HepG2 (cell line): ENCODE measurements at regions not wholly inside any gene's neighbourhood (a gene's known extent, or its start where the extent isn't known, plus 50 kb on each side); places are given as distances from the start of the nearest gene placed in this dataset.
A peak's percentile ranks its signal among the peaks of the same experiment; 100 is the strongest.

ENCODE experiments used
- ATAC-seq: fragments of 200-7000 bp; cut with Tn5 transposase; 3 replicates; pipeline ENCODE4 v1.9.1; 2020; ENCODE audit warnings: mild to moderate bottlenecking, moderate library complexity
- BruUV-seq: library from RNA; stranded (reverse); fragments of 400-500 nt; replicated peaks from 2 replicates; lab custom pipeline; 2021; lab: Mats Ljungman, UMichigan
- CTCF ChIA-PET: fragments of 300-600 bp; formaldehyde crosslinking; extraction: SDS; loops from one replicate; lab custom pipeline; 2021; ENCODE audit warnings: low total read pairs, inconsistent platforms, low intra/inter-chr PET ratio; lab: Yijun Ruan, JAX
- POLR2A ChIA-PET: fragments of 350-600 bp; sonication (Branson Sonifier 250); formaldehyde crosslinking; loops from one replicate; lab custom pipeline; 2020; ENCODE audit warnings: antibody characterized with exemption, inconsistent platforms; lab: Yijun Ruan, JAX
- DNase-seq: peaks from one replicate; pipeline ENCODE4 v3.0.0-alpha.2; 2015; ENCODE audit warnings: low spot score
- FAIRE-seq: peaks from 3 replicates; lab custom pipeline; 2011; peaks lifted over from hg19 to GRCh38; lab: Jason Lieb, UNC
- H2AFZ ChIP-seq: one replicate; pipeline ENCODE4 v1.6.1; 2011; ENCODE audit warnings: low read length, inconsistent platforms
- H3K27ac ChIP-seq: fragments of 300-600 bp; 3 replicates; pipeline ENCODE4 v1.8.0; 2011; ENCODE audit warnings: mixed run types, mild to moderate bottlenecking, mixed read lengths, low read length, inconsistent platforms; ENCODE audit not compliant: insufficient read depth; ENCODE audit errors: extremely low read length
- H3K27me3 ChIP-seq, 2 experiments: fragments of 200-600 bp in 1 of 2; 2 replicates in 1 of 2; 3 replicates in 1 of 2; pipeline versions ENCODE4 v1.6.0 to v1.8.0; 2011; ENCODE audit warnings: low read length in 2 of 2, mild to moderate bottlenecking in 2 of 2, moderate library complexity in 2 of 2, inconsistent platforms in 1 of 2; ENCODE audit not compliant: insufficient read depth in 2 of 2, control insufficient read depth in 1 of 2
- H3K36me3 ChIP-seq, 2 experiments: fragments of 200-600 bp in 1 of 2; replicated peaks in 1 of 2; 2 replicates in 1 of 2; 3 replicates in 1 of 2; pipeline versions ENCODE4 v1.5.1 to v1.8.0; 2011; ENCODE audit warnings: low read length in 2 of 2, inconsistent platforms in 1 of 2; ENCODE audit not compliant: insufficient read depth in 2 of 2, control insufficient read depth in 1 of 2
- H3K4me1 ChIP-seq: 2 replicates; pipeline ENCODE4 v1.5.1; 2012; ENCODE audit warnings: low read length, inconsistent platforms; ENCODE audit not compliant: insufficient read depth
- H3K4me2 ChIP-seq: 2 replicates; pipeline ENCODE4 v1.6.0; 2011; ENCODE audit warnings: low read depth, low read length, inconsistent platforms
- H3K4me3 ChIP-seq, 3 experiments: fragments of 200-600 bp in 1 of 3; sonication (generic), shearing (Covaris generic) in 1 of 3; replicated peaks in 1 of 3; 2 replicates each; pipeline ENCODE4 v1.5.1; 2011 to 2016; ENCODE audit warnings: low read length in 3 of 3, inconsistent platforms in 2 of 3, low read depth in 2 of 3, mild to moderate bottlenecking in 2 of 3, control low read depth in 1 of 3, mixed read lengths in 1 of 3; ENCODE audit not compliant: insufficient read depth in 1 of 3
- H3K79me2 ChIP-seq: one replicate; pipeline ENCODE4 v1.6.1; 2011; ENCODE audit warnings: low read length, inconsistent platforms; ENCODE audit not compliant: insufficient read depth
- H3K9ac ChIP-seq: 2 replicates; pipeline ENCODE4 v1.6.0; 2011; ENCODE audit warnings: mild to moderate bottlenecking, low read depth, low read length, inconsistent platforms; ENCODE audit not compliant: insufficient read depth
- H3K9me3 ChIP-seq: 2 replicates; pipeline ENCODE4 v1.5.1; 2012; ENCODE audit warnings: mild to moderate bottlenecking, low read length
- H4K20me1 ChIP-seq: 2 replicates; pipeline ENCODE4 v1.6.0; 2011; ENCODE audit warnings: inconsistent platforms, mild to moderate bottlenecking, low read length, moderate library complexity; ENCODE audit not compliant: insufficient read depth
- BCL6 ChIP-seq: IDR thresholded peaks from 2 replicates; pipeline ENCODE4 v1.6.1; 2016; ENCODE audit warnings: missing genetic modification reagents, missing compliant biosample characterization
- GZF1 ChIP-seq: sonication (generic); formaldehyde crosslinking; IDR thresholded peaks from 2 replicates; pipeline ENCODE4 v1.5.1; 2020; ENCODE audit warnings: mild to moderate bottlenecking, missing genetic modification reagents
- HDAC1 ChIP-seq: sonication (generic); formaldehyde crosslinking; IDR thresholded peaks from 2 replicates; pipeline ENCODE4 v1.5.1; 2020; ENCODE audit warnings: mild to moderate bottlenecking, missing genetic modification reagents
- IRF2 ChIP-seq: IDR thresholded peaks from 2 replicates; pipeline ENCODE4 v1.6.1; 2018; ENCODE audit warnings: missing genetic modification reagents, missing compliant biosample characterization
- MEF2D ChIP-seq: sonication (generic); formaldehyde crosslinking; IDR thresholded peaks from 2 replicates; pipeline ENCODE4 v1.5.1; 2020; ENCODE audit warnings: mild to moderate bottlenecking, missing genetic modification reagents
- SIN3B ChIP-seq: fragments of 150-350 bp; IDR thresholded peaks from 2 replicates; pipeline ENCODE4 v1.6.1; 2014; ENCODE audit warnings: low read length
- SMAD1 ChIP-seq: sonication (generic); formaldehyde crosslinking; IDR thresholded peaks from 2 replicates; pipeline ENCODE4 v1.4.0; 2020; ENCODE audit warnings: missing genetic modification reagents, low read depth, mild to moderate bottlenecking, borderline replicate concordance
- SNRNP70 ChIP-seq: fragments of 200-400 bp; formaldehyde crosslinking; IDR thresholded peaks from 2 replicates; pipeline ENCODE4 v1.6.1; 2017; ENCODE audit warnings: mild to moderate bottlenecking, low read depth, low read length, moderate library complexity
- SP2 ChIP-seq: sonication (generic); formaldehyde crosslinking; IDR thresholded peaks from 2 replicates; pipeline ENCODE4 v1.5.1; 2020; ENCODE audit warnings: mild to moderate bottlenecking, missing genetic modification reagents
- SUZ12 ChIP-seq: fragments of 150-350 bp; IDR thresholded peaks from 2 replicates; pipeline ENCODE4 v1.6.1; 2014; ENCODE audit warnings: low read depth, low read length
- ZFP36L1 ChIP-seq: sonication (generic); formaldehyde crosslinking; IDR thresholded peaks from 2 replicates; pipeline ENCODE4 v1.8.0; 2022; ENCODE audit warnings: mild to moderate bottlenecking, missing genetic modification reagents, moderate library complexity
- WGBS: methylation state at CpG from one replicate; pipeline ENCODE4 v1.1.6; 2017; ENCODE audit warnings: low lambda C conversion rate; 5-methylcytosine and 5-hydroxymethylcytosine counted together
- in situ Hi-C: cut with HindIII; loops from 2 replicates; pipeline ENCODE4 v1.10.0; 2017; ENCODE audit warnings: low pct_unique_long_range_greater_than_20kb; ENCODE audit not compliant: extremely low pct_ligation_motif_present
- intact Hi-C: fragments of 100-400 bp; cut with micrococcal nuclease; formaldehyde crosslinking; loops from one replicate; pipeline ENCODE4 v1.10.0; 2022; ENCODE audit not compliant: unreplicated experiment
- TF ChIP-seq, protein P1 (sequence below): IDR thresholded peaks from 2 replicates; pipeline ENCODE4 v1.6.1; 2016; ENCODE audit warnings: low read depth, missing genetic modification reagents, missing compliant biosample characterization
- TF ChIP-seq, protein P2 (sequence below): sonication (generic); formaldehyde crosslinking; IDR thresholded peaks from 2 replicates; pipeline ENCODE4 v1.5.1; 2020; ENCODE audit warnings: mild to moderate bottlenecking, missing genetic modification reagents, borderline replicate concordance

DNA sequence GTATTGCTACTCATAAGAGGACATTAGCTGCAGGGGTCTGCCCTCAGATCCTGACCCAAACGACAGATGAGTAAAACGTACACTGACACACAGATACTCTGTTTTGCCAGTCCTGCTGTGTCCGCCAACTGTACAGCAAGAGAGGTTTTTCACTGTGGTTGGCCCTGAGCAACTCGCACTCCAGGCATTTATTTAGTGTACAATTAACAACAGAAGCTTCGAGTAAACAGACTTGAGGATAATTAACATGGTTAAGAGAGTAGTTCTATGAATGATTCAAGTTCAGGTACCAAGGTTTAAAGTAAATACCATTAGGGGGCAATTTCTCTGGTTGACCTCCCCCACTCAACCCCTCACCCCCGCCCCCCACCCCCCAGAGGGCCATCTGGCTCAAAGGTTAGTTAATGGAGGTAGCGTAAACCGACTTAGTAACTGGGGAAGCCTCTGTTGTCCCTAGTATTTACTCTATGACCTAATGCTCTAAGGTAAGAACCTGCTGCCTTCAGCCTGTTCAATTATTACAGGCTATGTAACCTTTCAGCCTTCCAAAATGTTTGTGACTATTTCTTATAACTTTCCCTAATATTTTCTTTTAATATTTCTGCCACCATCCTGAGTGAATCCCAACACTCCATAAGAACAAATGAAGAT, 103.9 kb upstream of the XIRP2 start:
- BruUV-seq: no TSS peak
- no peak overlapping the region for H3K9ac ChIP-seq
- H4K20me1 ChIP-seq: no peaks in the 10 kb centered on the region
- peak overlapping the region in 2 of 3 experiments; percentile 3 to 11; a peak in 1 of 6 replicates for H3K4me3 ChIP-seq
- peaks cover 55% of the 10 kb centered on the region for H3K4me1 ChIP-seq
- intact Hi-C loops (no loop called here), in situ Hi-C loops (no loop called here)
- ChIA-PET POLR2A (interaction anchor here (0.6 kb wide), 1 partner anchor 1273 kb away, joined by 3 read pairs; no protein-coding TSS in a partner anchor), CTCF (no interaction called here)
- peak overlapping the region; percentile 72 for H3K4me2 ChIP-seq
- 2% methylated on average over 8 of the region's 8 CpGs for WGBS
- H3K9me3 ChIP-seq: no peaks in the 10 kb centered on the region
- ATAC-seq (peak; percentile 95), FAIRE-seq (no peak), DNase-seq (peak; percentile 62)
- H3K27me3 ChIP-seq: no peaks in the 10 kb centered on the region
- H3K27ac ChIP-seq: peak overlapping the region; percentile 44
- peak overlapping the region; percentile 33 for H2AFZ ChIP-seq
- no peaks in the 10 kb centered on the region for H3K79me2 ChIP-seq
- no peaks in the 10 kb centered on the region for H3K36me3 ChIP-seq
- TF ChIP-seq MEF2D (0 out of 2 replicates have a peak, but pooled peaks have one; percentile 23), SNRNP70 (no peak), IRF2 (0 out of 2 replicates have a peak, but pooled peaks have one; percentile 15), SP2 (CRISPR knock-in tag) (no peak), HDAC1 (CRISPR knock-in tag) (0 out of 2 replicates have a peak, but pooled peaks have one; percentile 41), ZFP36L1 (peak; percentile 66; the same call in 1 of the 2 replicates), GZF1 (no peak), BCL6 (CRISPR knock-in tag) (peak; percentile 74), SMAD1 (CRISPR knock-in tag) (no peak), SIN3B (no peak), SUZ12 (no peak)
- TF ChIP-seq, protein P1, sequence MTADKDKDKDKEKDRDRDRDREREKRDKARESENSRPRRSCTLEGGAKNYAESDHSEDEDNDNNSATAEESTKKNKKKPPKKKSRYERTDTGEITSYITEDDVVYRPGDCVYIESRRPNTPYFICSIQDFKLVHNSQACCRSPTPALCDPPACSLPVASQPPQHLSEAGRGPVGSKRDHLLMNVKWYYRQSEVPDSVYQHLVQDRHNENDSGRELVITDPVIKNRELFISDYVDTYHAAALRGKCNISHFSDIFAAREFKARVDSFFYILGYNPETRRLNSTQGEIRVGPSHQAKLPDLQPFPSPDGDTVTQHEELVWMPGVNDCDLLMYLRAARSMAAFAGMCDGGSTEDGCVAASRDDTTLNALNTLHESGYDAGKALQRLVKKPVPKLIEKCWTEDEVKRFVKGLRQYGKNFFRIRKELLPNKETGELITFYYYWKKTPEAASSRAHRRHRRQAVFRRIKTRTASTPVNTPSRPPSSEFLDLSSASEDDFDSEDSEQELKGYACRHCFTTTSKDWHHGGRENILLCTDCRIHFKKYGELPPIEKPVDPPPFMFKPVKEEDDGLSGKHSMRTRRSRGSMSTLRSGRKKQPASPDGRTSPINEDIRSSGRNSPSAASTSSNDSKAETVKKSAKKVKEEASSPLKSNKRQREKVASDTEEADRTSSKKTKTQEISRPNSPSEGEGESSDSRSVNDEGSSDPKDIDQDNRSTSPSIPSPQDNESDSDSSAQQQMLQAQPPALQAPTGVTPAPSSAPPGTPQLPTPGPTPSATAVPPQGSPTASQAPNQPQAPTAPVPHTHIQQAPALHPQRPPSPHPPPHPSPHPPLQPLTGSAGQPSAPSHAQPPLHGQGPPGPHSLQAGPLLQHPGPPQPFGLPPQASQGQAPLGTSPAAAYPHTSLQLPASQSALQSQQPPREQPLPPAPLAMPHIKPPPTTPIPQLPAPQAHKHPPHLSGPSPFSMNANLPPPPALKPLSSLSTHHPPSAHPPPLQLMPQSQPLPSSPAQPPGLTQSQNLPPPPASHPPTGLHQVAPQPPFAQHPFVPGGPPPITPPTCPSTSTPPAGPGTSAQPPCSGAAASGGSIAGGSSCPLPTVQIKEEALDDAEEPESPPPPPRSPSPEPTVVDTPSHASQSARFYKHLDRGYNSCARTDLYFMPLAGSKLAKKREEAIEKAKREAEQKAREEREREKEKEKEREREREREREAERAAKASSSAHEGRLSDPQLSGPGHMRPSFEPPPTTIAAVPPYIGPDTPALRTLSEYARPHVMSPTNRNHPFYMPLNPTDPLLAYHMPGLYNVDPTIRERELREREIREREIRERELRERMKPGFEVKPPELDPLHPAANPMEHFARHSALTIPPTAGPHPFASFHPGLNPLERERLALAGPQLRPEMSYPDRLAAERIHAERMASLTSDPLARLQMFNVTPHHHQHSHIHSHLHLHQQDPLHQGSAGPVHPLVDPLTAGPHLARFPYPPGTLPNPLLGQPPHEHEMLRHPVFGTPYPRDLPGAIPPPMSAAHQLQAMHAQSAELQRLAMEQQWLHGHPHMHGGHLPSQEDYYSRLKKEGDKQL (CRISPR knock-in tag): no peak
- TF ChIP-seq, protein P2, sequence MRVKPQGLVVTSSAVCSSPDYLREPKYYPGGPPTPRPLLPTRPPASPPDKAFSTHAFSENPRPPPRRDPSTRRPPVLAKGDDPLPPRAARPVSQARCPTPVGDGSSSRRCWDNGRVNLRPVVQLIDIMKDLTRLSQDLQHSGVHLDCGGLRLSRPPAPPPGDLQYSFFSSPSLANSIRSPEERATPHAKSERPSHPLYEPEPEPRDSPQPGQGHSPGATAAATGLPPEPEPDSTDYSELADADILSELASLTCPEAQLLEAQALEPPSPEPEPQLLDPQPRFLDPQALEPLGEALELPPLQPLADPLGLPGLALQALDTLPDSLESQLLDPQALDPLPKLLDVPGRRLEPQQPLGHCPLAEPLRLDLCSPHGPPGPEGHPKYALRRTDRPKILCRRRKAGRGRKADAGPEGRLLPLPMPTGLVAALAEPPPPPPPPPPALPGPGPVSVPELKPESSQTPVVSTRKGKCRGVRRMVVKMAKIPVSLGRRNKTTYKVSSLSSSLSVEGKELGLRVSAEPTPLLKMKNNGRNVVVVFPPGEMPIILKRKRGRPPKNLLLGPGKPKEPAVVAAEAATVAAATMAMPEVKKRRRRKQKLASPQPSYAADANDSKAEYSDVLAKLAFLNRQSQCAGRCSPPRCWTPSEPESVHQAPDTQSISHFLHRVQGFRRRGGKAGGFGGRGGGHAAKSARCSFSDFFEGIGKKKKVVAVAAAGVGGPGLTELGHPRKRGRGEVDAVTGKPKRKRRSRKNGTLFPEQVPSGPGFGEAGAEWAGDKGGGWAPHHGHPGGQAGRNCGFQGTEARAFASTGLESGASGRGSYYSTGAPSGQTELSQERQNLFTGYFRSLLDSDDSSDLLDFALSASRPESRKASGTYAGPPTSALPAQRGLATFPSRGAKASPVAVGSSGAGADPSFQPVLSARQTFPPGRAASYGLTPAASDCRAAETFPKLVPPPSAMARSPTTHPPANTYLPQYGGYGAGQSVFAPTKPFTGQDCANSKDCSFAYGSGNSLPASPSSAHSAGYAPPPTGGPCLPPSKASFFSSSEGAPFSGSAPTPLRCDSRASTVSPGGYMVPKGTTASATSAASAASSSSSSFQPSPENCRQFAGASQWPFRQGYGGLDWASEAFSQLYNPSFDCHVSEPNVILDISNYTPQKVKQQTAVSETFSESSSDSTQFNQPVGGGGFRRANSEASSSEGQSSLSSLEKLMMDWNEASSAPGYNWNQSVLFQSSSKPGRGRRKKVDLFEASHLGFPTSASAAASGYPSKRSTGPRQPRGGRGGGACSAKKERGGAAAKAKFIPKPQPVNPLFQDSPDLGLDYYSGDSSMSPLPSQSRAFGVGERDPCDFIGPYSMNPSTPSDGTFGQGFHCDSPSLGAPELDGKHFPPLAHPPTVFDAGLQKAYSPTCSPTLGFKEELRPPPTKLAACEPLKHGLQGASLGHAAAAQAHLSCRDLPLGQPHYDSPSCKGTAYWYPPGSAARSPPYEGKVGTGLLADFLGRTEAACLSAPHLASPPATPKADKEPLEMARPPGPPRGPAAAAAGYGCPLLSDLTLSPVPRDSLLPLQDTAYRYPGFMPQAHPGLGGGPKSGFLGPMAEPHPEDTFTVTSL (CRISPR knock-in tag): peak; percentile 66; the same call in 1 of the 2 replicates
